ENCODE measurements at regions not wholly inside any gene's neighbourhood (a gene's known extent, or its start where the extent isn't known, plus 50 kb on each side); places are given as distances from the start of the nearest gene placed in this dataset.

- TF ChIP-seq, protein P1, sequence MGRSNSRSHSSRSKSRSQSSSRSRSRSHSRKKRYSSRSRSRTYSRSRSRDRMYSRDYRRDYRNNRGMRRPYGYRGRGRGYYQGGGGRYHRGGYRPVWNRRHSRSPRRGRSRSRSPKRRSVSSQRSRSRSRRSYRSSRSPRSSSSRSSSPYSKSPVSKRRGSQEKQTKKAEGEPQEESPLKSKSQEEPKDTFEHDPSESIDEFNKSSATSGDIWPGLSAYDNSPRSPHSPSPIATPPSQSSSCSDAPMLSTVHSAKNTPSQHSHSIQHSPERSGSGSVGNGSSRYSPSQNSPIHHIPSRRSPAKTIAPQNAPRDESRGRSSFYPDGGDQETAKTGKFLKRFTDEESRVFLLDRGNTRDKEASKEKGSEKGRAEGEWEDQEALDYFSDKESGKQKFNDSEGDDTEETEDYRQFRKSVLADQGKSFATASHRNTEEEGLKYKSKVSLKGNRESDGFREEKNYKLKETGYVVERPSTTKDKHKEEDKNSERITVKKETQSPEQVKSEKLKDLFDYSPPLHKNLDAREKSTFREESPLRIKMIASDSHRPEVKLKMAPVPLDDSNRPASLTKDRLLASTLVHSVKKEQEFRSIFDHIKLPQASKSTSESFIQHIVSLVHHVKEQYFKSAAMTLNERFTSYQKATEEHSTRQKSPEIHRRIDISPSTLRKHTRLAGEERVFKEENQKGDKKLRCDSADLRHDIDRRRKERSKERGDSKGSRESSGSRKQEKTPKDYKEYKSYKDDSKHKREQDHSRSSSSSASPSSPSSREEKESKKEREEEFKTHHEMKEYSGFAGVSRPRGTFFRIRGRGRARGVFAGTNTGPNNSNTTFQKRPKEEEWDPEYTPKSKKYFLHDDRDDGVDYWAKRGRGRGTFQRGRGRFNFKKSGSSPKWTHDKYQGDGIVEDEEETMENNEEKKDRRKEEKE (IDR thresholded peaks at IDR 0.05; ENCODE audit: borderline replicate concordance in 1 of 2, control insufficient read depth in 1 of 2, low read depth in 2 of 2, low read length in 1 of 2) = no peak
- TF ChIP-seq KDM4B (IDR thresholded peaks at IDR 0.05; ENCODE audit: borderline replicate concordance in 2 of 2, low read depth in 1 of 2) = 0 out of 4 replicates have a peak, but pooled peaks of 1 of the 2 experiments have one; percentile 40
- TF ChIP-seq ZNF408 (CRISPR knock-in tag; IDR thresholded peaks at IDR 0.05; ENCODE audit: low read depth) = no peak
- no peak for TF ChIP-seq PHB2 (IDR thresholded peaks at IDR 0.05; ENCODE audit: low read depth)
- no peak for TF ChIP-seq MYBL2 (IDR thresholded peaks at IDR 0.05; ENCODE audit: low read depth)
- TF ChIP-seq MYBL2 (CRISPR knock-in tag; IDR thresholded peaks at IDR 0.05; ENCODE audit: borderline replicate concordance) = no peak
- no peak for TF ChIP-seq TFE3 (CRISPR knock-in tag; IDR thresholded peaks at IDR 0.05)
- no peak for TF ChIP-seq KAT2B (IDR thresholded peaks at IDR 0.05; ENCODE audit: low read depth, low read length)
- TF ChIP-seq POLR2B (IDR thresholded peaks at IDR 0.05; ENCODE audit: low read depth, partially characterized antibody) = no peak
- TF ChIP-seq YY1 (IDR thresholded peaks at IDR 0.05; ENCODE audit: borderline replicate concordance in 1 of 3, control insufficient read depth in 1 of 3, extremely low read depth in 1 of 3, insufficient read depth in 3 of 3, insufficient read length in 1 of 3, insufficient replicate concordance in 2 of 3, low read depth in 1 of 3, low read length in 2 of 3) = peak in 2 of 3 experiments; percentile 20 to 25
- TF ChIP-seq XRCC5 (IDR thresholded peaks at IDR 0.05; ENCODE audit: low read depth, low read length) = 0 out of 2 replicates have a peak, but pooled peaks have one; percentile 69
- TF ChIP-seq CTCFL (IDR thresholded peaks at IDR 0.05; ENCODE audit: borderline replicate concordance, insufficient read depth, low read depth, low read length, poor library complexity, severe bottlenecking) = peak; percentile 64
- peak; percentile 88 for TF ChIP-seq ARID2 (IDR thresholded peaks at IDR 0.05)
- TF ChIP-seq TCF7L2 (IDR thresholded peaks at IDR 0.05; ENCODE audit: low read depth, low read length) = no peak
- TF ChIP-seq, protein P2, sequence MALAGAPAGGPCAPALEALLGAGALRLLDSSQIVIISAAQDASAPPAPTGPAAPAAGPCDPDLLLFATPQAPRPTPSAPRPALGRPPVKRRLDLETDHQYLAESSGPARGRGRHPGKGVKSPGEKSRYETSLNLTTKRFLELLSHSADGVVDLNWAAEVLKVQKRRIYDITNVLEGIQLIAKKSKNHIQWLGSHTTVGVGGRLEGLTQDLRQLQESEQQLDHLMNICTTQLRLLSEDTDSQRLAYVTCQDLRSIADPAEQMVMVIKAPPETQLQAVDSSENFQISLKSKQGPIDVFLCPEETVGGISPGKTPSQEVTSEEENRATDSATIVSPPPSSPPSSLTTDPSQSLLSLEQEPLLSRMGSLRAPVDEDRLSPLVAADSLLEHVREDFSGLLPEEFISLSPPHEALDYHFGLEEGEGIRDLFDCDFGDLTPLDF (CRISPR knock-in tag; IDR thresholded peaks at IDR 0.05) = 0 out of 2 replicates have a peak, but pooled peaks have one; percentile 27
- TF ChIP-seq MNT (conservative IDR thresholded peaks at IDR 0.05) = no peak; a peak in 1 of 4 replicates
These were observed 190.6 kb downstream of the SEC14L1 start (continued) for GRCh38 chr17:77331301-77331864.
